ENCODE measurements at regions not wholly inside any gene's neighbourhood (a gene's known extent, or its start where the extent isn't known, plus 50 kb on each side); places are given as distances from the start of the nearest gene placed in this dataset.

DNA sequence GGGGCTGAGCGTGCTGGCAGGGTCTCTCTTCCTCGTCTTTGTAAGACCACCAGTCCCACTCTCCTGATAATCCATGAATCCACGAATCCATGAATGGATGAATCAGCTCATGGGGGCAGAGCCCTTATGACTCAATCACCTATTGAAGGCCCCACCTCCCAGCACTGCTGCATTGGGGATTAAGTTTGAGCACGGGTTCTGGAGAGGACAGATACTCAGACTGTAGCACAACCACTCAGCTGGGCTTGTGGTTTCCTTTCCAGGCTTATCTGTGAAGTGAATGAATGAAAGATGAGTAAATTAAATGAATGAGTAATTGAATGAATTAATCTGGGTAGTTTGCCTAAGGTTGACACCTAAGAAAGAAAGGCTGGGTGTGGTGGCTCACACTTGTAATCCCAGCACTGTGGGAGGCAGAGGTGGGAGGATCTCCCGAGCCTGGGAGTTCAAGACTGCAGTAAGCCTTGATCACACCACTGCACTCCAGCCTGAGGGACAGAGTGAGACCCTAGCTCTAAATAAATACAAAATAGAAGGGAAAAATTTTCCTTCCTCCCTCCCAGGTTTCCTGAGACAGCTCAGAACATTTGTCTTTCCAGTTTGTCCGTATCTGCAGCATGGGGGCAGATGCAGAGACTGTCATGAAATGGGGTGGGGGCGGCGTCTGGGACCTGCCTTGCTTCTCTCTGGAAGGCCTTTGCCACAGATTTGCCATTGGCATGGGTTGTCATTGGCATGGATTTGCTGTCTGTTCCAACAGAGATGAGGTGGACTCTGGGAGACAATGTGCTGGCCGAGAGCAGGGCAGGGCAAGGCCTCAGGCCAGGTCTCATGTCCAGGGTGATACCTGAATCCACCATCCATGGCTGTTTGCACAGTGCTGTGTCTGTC lies 187.7 kb upstream of the C1orf174 start:
- no peak for DNase-seq (ENCODE audit: low read depth, low spot score)

- no peak for DNase-seq (ENCODE audit: low read depth, low spot score)
Observed at GRCh38 chr1:4088676-4089075, 188.6 kb upstream of the C1orf174 start.

GRCh38 chr1:4089421-4090175 lies 189.5 kb upstream of the C1orf174 start:
- DNase-seq (ENCODE audit: low read depth, low spot score) = no peak

DNA sequence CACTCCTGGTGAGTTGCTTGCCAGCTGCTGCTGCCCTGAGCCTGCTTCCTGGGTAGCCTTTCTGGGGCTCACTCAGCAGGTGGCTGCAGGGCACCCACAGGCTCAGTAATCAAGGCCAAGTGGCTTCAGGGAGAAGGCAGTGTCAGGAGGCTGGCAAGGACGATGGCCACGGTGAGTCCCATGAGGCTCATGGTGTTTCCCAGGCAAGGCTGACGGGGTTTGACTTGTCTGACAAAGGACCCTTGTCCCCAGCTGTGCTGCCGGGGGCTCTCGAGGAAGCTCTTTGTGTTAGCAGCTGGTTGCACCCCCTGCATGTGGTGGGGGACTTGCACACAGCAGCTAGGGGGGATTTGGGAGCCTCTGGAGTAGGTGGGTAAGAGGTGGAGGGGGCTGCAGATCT lies 190.5 kb upstream of the C1orf174 start:
- DNase-seq (ENCODE audit: low read depth, low spot score) = no peak

DNA sequence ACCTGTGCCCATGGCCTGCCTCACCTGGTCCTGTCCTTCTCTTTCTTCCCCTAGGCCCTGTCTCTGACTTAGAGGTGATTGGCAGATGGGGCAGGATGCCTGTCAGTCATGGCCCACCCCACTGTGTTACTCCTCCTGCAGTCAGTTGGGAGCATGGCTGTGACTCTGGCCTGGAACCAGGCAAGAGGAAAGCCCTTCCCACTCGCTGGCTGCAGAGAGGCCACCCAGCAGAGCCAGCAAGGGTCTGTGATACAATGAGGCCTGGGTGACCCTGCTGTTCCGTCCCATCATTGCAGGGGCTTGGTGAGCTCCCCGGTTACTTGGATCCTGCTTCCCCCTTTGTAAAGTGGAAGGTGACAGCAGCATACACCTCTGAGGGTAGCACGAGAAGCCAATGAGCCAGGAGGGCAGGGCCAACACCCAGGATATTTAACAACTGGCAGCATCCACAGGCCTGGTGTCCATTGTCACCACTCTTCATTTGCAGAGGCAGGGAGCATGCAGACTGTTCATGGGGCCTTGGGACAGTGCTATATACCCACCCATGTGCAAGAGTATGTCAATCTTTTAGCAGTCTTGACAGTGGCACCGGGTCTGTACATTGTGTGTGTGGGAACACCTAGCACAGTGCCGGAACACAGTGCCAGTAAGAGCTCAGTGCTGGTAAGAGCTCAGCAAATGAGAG lies 191.0 kb upstream of the C1orf174 start:
- DNase-seq (ENCODE audit: low read depth, low spot score) = no peak

DNA sequence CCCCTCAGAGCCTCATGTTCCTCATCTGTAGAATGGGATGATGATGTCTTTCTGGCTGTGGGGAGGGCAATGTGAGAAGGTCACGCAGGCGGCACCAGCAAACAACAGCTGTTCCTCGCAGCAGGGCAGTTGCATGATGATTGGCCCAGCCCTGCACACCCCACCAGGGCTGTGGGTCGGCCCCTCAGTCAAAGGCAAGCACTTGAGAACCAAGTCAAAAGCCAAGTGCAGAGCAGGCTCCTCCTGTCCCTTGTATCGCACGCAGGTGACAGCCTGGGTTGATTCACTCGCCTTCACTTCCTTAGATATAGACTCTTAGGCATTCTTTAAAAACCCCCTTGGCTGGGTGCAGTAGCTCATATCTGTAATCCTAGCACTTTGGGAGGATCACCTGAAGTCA lies 191.9 kb upstream of the C1orf174 start:
- no peak for DNase-seq (ENCODE audit: low read depth, low spot score)

DNA sequence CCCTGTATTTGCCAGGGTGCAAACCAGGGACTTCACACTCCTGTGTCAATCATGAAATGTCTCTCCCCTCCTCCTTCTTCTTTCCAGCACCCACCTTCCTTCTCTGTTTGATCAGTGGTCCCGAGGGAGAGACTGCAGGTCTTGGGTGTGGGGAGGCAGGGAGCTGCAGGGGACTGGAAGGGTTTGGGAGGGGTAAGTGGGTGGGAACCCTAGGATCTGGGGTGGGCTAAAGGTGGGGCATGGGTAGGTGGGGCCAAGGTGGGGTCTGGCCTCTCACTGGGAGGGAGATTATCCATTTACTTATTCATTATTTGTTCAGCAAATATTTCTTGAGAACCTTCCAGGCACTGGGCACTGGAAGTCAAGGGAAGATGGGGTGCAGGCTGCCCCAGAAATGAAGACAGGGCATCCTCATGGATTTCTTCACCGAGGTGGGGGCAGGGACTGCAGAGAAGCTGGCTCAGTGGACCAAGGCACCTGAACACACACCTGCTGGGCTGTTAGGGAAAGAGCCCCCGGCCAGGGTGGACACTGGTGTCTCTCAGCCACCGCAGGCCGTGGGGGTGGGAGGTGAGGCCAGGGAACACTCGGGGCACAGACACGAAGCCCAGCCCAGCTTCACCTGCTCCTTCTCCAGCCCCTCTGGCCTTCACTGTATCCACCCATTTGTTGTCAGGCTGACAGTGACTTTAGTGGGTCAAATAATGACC lies 193.9 kb upstream of the C1orf174 start:
- no peak for DNase-seq (ENCODE audit: low read depth, low spot score)

DNA sequence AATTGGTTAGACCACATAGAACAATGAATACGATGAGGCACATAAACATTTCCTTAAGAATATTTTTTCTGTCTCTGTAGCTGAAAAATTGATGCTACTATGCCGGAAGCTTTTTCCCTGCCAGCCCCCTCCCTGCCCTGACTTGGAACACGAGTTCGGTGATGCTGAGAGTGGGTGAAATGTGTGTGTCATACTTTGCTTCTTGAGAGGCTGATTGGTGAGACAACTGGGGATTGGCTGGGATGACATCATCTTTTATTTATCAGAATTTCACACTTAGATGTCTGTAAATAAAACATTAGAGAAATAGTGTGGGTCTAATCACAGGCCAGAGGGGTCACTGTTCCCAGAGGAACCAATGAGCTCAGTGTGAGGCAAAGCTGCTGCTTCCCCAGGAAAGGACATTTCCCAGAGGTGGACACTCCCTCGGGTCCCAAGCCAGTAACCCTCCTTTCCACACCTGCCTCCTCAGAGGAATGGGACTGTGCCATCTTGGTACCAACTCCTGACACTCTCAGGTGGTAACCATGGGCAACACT lies 195.4 kb upstream of the C1orf174 start:
- no peak for DNase-seq (ENCODE audit: low read depth, low spot score)

GRCh38 chr1:4101459-4102161 lies 201.5 kb upstream of the C1orf174 start:
- no peak for DNase-seq (ENCODE audit: low read depth, low spot score)

GRCh38 chr1:4105300-4105880 lies 205.3 kb upstream of the C1orf174 start:
- DNase-seq (ENCODE audit: low read depth, low spot score) = no peak

- no peak for DNase-seq (ENCODE audit: low read depth, low spot score)
Observed at GRCh38 chr1:4106731-4107130, 206.7 kb upstream of the C1orf174 start.

DNA sequence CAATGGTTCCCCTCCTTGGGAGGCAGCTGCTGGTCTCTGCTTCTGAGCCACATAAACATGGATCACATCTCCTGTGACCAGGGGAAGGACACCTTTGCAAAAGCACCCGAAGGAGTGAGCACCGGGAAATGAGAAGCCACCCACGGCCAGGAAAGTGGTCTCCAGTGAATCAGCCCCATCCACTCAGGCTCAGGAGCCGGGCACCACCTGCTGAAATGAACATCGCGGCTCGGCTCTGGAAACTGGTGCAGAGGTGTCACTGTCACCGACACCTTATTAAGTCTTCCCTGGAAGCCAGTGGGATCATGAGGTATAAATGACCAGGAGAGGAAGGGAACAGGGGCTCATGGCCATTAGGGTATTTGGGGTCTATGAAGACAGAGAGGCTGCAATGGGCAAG lies 207.2 kb upstream of the C1orf174 start:
- no peak for DNase-seq (ENCODE audit: low read depth, low spot score)

GRCh38 chr1:4108331-4108730 lies 208.3 kb upstream of the C1orf174 start:
- DNase-seq (ENCODE audit: low read depth, low spot score) = no peak

DNA sequence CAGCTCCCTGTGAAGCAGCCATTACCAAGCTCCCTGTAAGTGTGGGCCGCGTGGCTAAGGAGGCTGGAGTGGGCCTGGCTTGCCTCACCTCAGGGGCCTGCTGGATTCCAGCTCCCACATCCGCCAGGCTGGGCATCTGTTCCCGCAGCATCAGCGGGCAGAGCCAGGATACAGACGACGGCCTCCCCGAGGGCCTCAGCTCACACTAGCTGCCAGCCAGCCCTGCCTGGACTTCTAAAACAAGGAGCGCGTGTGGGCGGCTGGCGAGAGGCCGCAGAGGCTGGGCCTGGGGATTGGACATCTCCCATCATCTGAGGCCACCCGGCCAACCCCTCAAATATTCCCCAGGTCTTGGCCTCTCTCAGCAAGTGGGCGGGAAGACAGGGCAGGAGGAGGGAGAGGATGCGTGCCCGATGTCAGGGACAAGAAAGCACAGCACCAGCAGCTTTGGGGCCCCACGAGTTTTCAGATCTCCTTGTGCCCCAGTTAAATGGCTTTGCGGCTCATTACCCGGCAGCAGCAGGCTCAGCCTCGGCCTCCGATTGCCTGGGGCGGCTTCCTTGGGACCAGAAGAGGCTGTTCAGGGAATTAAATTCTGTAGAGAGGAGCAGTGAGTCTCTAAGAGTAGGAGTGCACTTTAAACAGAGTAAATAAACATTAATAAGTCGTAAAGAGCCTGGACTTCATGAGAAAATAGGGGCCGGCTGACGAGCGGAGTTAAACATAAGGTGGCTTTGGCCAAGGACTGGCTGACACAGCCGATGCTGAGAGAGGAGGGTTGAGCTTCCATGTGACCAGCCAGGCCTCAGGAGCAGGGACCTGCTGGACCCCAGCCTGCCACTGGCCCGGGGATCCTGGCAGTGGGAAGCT lies 208.9 kb upstream of the C1orf174 start:
- DNase-seq (ENCODE audit: low read depth, low spot score) = no peak

DNA sequence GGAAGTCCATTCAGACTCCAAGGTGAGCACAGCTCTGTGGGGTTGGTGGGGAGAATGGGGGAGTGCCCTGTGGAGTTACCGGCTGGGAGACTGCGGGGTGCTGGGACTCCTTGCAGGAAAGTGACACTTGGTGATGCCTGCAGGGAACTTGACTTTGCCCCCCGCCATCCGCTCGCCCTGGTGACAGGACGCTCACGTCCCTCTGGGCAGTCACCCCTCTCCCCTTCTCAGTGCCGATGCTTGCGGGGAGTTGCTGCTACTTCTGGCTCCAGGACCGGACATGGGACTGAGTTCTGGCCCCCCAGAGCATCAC lies 209.5 kb upstream of the C1orf174 start:
- no peak for DNase-seq (ENCODE audit: low read depth, low spot score)

DNA sequence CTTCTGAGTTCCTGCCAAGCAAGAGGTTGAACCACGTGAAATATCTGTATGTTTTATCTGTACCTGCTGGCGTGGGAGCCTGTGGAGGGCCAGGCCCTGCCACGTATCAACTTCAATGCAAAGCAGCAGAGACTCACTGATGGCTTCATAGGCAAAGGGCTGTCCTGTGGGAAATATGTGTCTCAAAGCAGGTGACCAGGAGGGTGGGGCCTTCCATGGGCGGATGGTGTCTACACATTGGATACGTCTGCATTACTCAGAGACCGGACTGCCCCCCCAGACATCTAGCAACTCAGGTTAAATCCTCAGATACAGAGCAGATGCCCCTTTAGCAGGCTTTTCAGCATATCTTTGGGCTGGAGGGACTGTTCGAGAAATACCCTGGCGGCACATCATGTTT lies 210.8 kb upstream of the C1orf174 start:
- DNase-seq (ENCODE audit: low read depth, low spot score) = no peak

GRCh38 chr1:4113897-4114296 lies 213.8 kb upstream of the C1orf174 start:
- DNase-seq (ENCODE audit: low read depth, low spot score) = no peak

- no peak for DNase-seq (ENCODE audit: low read depth, low spot score)
Observed at GRCh38 chr1:4115191-4115900, 215.3 kb upstream of the C1orf174 start.

GRCh38 chr1:4117196-4117595 lies 217.1 kb upstream of the C1orf174 start:
- DNase-seq (ENCODE audit: low read depth, low spot score) = no peak

Data from activated CD4-positive, CD25-positive, alpha-beta regulatory T cell treated with anti-CD3 and anti-CD28 coated beads, Interleukin-2, amount 50 U/mL, for 16 hours (primary cell).